Upper lobe of left lung (tissue), 4 donors: ENCODE measurements at regions not wholly inside any gene's neighbourhood (a gene's known extent, or its start where the extent isn't known, plus 50 kb on each side); places are given as distances from the start of the nearest gene placed in this dataset.

Experiments used
- EP300 ChIP-seq, 4 donors: sonication (generic); formaldehyde crosslinking; IDR thresholded peaks; one replicate each; pipeline ENCODE4 v1.5.1; 2017; ENCODE audit warnings: antibody characterized with exemption in 4 of 4, control low read depth in 2 of 4
- POLR2A ChIP-seq, 4 donors: fragments of 450-650 bp; IDR thresholded peaks; one replicate each; pipeline ENCODE4 v1.5.1; 2016 to 2017; ENCODE audit warnings: antibody characterized with exemption in 4 of 4, mild to moderate bottlenecking in 2 of 4
- POLR2AphosphoS5 ChIP-seq, 2 donors: sonication (generic); formaldehyde crosslinking; IDR thresholded peaks; one replicate each; pipeline ENCODE4 v1.5.1; 2017; ENCODE audit warnings: antibody characterized with exemption in 2 of 2
- TF ChIP-seq, protein P1 (sequence below), 6 experiments: fragments of 450-650 bp in 4 of 6; fragments of 200-600 bp in 2 of 6; sonication (generic) in 2 of 6; IDR thresholded peaks; one replicate each; pipeline ENCODE4 v1.5.1; 2016 to 2019; ENCODE audit warnings: antibody characterized with exemption in 6 of 6

DNA sequence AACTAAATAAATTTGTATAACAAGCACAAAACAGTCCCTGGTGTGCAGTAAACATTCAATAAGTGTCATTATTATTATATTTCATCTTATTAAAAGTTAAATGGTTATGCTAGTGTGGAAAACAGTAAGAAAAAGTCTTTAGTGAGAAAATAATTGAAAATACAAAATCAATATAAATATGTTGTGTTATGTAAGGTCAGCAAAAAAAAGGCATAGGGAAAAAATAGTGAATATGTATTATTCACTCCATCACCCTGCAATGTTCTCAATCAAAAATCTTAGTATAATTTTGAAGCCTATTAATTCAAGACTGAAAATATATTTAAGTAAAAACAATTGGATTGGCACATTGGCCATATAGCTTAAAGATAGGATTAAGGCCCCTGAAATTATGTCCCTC, 63.3 kb upstream of the KCNMB2 start:
- TF ChIP-seq POLR2A (IDR thresholded peaks at IDR 0.05) = no peak
- TF ChIP-seq, protein P1, sequence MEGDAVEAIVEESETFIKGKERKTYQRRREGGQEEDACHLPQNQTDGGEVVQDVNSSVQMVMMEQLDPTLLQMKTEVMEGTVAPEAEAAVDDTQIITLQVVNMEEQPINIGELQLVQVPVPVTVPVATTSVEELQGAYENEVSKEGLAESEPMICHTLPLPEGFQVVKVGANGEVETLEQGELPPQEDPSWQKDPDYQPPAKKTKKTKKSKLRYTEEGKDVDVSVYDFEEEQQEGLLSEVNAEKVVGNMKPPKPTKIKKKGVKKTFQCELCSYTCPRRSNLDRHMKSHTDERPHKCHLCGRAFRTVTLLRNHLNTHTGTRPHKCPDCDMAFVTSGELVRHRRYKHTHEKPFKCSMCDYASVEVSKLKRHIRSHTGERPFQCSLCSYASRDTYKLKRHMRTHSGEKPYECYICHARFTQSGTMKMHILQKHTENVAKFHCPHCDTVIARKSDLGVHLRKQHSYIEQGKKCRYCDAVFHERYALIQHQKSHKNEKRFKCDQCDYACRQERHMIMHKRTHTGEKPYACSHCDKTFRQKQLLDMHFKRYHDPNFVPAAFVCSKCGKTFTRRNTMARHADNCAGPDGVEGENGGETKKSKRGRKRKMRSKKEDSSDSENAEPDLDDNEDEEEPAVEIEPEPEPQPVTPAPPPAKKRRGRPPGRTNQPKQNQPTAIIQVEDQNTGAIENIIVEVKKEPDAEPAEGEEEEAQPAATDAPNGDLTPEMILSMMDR (IDR thresholded peaks at IDR 0.05) = no peak
- TF ChIP-seq POLR2AphosphoS5 (IDR thresholded peaks at IDR 0.05) = no peak
- no peak for TF ChIP-seq EP300 (IDR thresholded peaks at IDR 0.05)
